Epithelial cell of esophagus (primary cell): ENCODE measurements at regions not wholly inside any gene's neighbourhood (a gene's known extent, or its start where the extent isn't known, plus 50 kb on each side); places are given as distances from the start of the nearest gene placed in this dataset.

Experiments used
- DNase-seq: peaks from one replicate; pipeline ENCODE4 v3.0.0; 2010; ENCODE audit warnings: low read depth
- H3K4me3 ChIP-seq: 2 replicates; pipeline ENCODE4 v1.5.1; 2011; ENCODE audit warnings: mild to moderate bottlenecking, low read length, control low read depth
- CTCF ChIP-seq: IDR thresholded peaks from 2 replicates; pipeline ENCODE4 v1.5.1; 2011; ENCODE audit warnings: low read depth, mild to moderate bottlenecking, low read length, control low read depth, inconsistent platforms; ENCODE audit not compliant: insufficient read depth; ENCODE audit errors: missing control alignments

GRCh38 chr2:15818318-15818753 lies 122.0 kb upstream of the MYCN start:
- H3K4me3 ChIP-seq = no peak overlapping the region
- no peak for TF ChIP-seq CTCF
- no peak for DNase-seq

GRCh38 chr2:15818881-15819280 lies 121.5 kb upstream of the MYCN start:
- no peak for TF ChIP-seq CTCF
- no peak overlapping the region for H3K4me3 ChIP-seq
- DNase-seq = no peak

- DNase-seq = no peak
- TF ChIP-seq CTCF = no peak
- no peak overlapping the region for H3K4me3 ChIP-seq
These were observed 120.6 kb upstream of the MYCN start for GRCh38 chr2:15819562-15820256.

- TF ChIP-seq CTCF = no peak
- H3K4me3 ChIP-seq = no peak overlapping the region
- DNase-seq = no peak
These were observed 120.1 kb upstream of the MYCN start for GRCh38 chr2:15820257-15820566.

GRCh38 chr2:15820927-15821326 lies 119.4 kb upstream of the MYCN start:
- no peak for TF ChIP-seq CTCF
- DNase-seq = no peak
- no peak overlapping the region for H3K4me3 ChIP-seq

- DNase-seq = no peak
- no peak overlapping the region for H3K4me3 ChIP-seq
- TF ChIP-seq CTCF = no peak
These were observed 118.0 kb upstream of the MYCN start for GRCh38 chr2:15822151-15823044.
